OCI-LY1 (cell line): ENCODE measurements at regions not wholly inside any gene's neighbourhood (a gene's known extent, or its start where the extent isn't known, plus 50 kb on each side); places are given as distances from the start of the nearest gene placed in this dataset.

ENCODE experiments used
- EZH2 ChIP-seq: fragments of 200-600 bp; sonication (generic), shearing (Covaris generic); IDR thresholded peaks from 2 replicates; pipeline ENCODE4 v1.8.0; 2017; ENCODE audit warnings: borderline replicate concordance, mixed run types, mild to moderate bottlenecking, antibody characterized with exemption, low read length, moderate library complexity, mixed read lengths
- TF ChIP-seq, protein P1 (sequence below): fragments of 200-600 bp; sonication (generic), shearing (Covaris generic); IDR thresholded peaks from 2 replicates; pipeline ENCODE4 v1.5.1; 2017; ENCODE audit warnings: mild to moderate bottlenecking, antibody characterized with exemption, low read length, moderate library complexity, mixed read lengths

DNA sequence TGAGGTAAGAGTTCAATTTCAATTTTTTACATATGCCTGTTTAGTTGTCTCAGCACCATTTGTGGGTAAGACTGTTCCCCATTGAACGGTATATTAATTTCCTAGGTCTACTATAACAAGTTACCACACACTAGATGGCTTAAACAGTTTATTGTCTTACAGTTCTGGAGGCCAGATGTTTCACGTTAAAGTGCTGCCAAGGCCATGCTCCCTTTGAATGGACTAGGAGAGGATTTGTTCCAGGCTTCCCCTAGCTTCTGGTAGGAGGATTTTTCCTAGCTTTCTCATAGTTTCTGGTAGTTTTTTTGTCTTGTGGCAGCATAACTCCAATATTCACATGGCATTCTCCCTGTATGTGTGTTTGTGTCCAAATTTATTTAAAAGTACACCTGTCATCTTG lies 149.3 kb upstream of the CYSLTR1 start:
- TF ChIP-seq, protein P1, sequence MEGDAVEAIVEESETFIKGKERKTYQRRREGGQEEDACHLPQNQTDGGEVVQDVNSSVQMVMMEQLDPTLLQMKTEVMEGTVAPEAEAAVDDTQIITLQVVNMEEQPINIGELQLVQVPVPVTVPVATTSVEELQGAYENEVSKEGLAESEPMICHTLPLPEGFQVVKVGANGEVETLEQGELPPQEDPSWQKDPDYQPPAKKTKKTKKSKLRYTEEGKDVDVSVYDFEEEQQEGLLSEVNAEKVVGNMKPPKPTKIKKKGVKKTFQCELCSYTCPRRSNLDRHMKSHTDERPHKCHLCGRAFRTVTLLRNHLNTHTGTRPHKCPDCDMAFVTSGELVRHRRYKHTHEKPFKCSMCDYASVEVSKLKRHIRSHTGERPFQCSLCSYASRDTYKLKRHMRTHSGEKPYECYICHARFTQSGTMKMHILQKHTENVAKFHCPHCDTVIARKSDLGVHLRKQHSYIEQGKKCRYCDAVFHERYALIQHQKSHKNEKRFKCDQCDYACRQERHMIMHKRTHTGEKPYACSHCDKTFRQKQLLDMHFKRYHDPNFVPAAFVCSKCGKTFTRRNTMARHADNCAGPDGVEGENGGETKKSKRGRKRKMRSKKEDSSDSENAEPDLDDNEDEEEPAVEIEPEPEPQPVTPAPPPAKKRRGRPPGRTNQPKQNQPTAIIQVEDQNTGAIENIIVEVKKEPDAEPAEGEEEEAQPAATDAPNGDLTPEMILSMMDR, result no peak
- no peak for TF ChIP-seq EZH2
